Mesendoderm (in vitro differentiated cells): ENCODE measurements at regions not wholly inside any gene's neighbourhood (a gene's known extent, or its start where the extent isn't known, plus 50 kb on each side); places are given as distances from the start of the nearest gene placed in this dataset.

Source experiments
- DNase-seq: peaks from one replicate; pipeline ENCODE4 v3.0.0; 2013
- H2AK5ac ChIP-seq: 2 replicates; pipeline ENCODE4 v1.6.1; 2013; ENCODE audit warnings: low read length, inconsistent platforms
- H2BK120ac ChIP-seq: 2 replicates; pipeline ENCODE4 v1.6.1; 2013; ENCODE audit warnings: low read depth, mild to moderate bottlenecking, low read length, moderate library complexity, mixed read lengths
- H2BK15ac ChIP-seq: replicated peaks from 2 replicates; pipeline ENCODE4 v1.6.1; 2013; ENCODE audit warnings: low read depth, mild to moderate bottlenecking, moderate library complexity
- H2BK5ac ChIP-seq: 2 replicates; pipeline ENCODE4 v1.6.1; 2013; ENCODE audit warnings: low read length, inconsistent platforms
- H3K18ac ChIP-seq: 2 replicates; pipeline ENCODE4 v1.6.1; 2013; ENCODE audit warnings: mild to moderate bottlenecking, low read length, mixed read lengths
- H3K23ac ChIP-seq: one replicate; pipeline ENCODE4 v1.6.1; 2013; ENCODE audit warnings: low read length
- H3K27ac ChIP-seq: 2 replicates; pipeline ENCODE4 v1.5.1; 2013; ENCODE audit warnings: low read depth, mild to moderate bottlenecking, inconsistent platforms, low read length, moderate library complexity
- H3K27me3 ChIP-seq: 2 replicates; pipeline ENCODE4 v1.6.1; 2013; ENCODE audit warnings: low read length, control low read depth, mild to moderate bottlenecking, inconsistent platforms; ENCODE audit not compliant: insufficient read depth, poor library complexity
- H3K36me3 ChIP-seq: 2 replicates; pipeline ENCODE4 v1.6.1; 2013; ENCODE audit warnings: low read length, inconsistent platforms; ENCODE audit not compliant: control insufficient read depth, insufficient read depth
- H3K4ac ChIP-seq: one replicate; pipeline ENCODE4 v1.6.1; 2013; ENCODE audit warnings: low read depth, mild to moderate bottlenecking, low read length, moderate library complexity
- H3K4me1 ChIP-seq: 2 replicates; pipeline ENCODE4 v1.6.1; 2013; ENCODE audit warnings: low read depth, low read length, inconsistent platforms; ENCODE audit not compliant: control insufficient read depth
- H3K4me2 ChIP-seq: 2 replicates; pipeline ENCODE4 v1.6.1; 2013; ENCODE audit warnings: low read length
- H3K4me3 ChIP-seq: 2 replicates; pipeline ENCODE4 v1.5.1; 2013; ENCODE audit warnings: mild to moderate bottlenecking, low read length
- H3K56ac ChIP-seq: one replicate; pipeline ENCODE4 v1.6.1; 2013; ENCODE audit warnings: low read length
- H3K79me1 ChIP-seq: 2 replicates; pipeline ENCODE4 v1.6.1; 2013; ENCODE audit warnings: low read length, inconsistent platforms
- H3K79me2 ChIP-seq: 2 replicates; pipeline ENCODE4 v1.6.1; 2013; ENCODE audit warnings: mild to moderate bottlenecking, low read length; ENCODE audit not compliant: control insufficient read depth, insufficient read depth
- H3K9ac ChIP-seq: 2 replicates; pipeline ENCODE4 v1.6.1; 2013; ENCODE audit warnings: low read length, inconsistent platforms
- H4K5ac ChIP-seq: one replicate; pipeline ENCODE4 v1.6.1; 2013; ENCODE audit warnings: low read length
- H4K8ac ChIP-seq: one replicate; pipeline ENCODE4 v1.6.1; 2013; ENCODE audit warnings: low read depth, mild to moderate bottlenecking, control low read depth, low read length, moderate library complexity
- WGBS: extraction: QIAGEN DNeasy Blood & Tissue Kit; methylation state at CpG from one replicate; pipeline ENCODE4 v1.1.7; 2013; ENCODE audit warnings: low lambda C conversion rate, missing lambda C conversion rate; ENCODE audit not compliant: insufficient coverage; ENCODE audit errors: extremely low coverage; 5-methylcytosine and 5-hydroxymethylcytosine counted together

- H3K36me3 ChIP-seq = no peaks in the 10 kb centered on the region
- no peak overlapping the region for H4K5ac ChIP-seq
- no peak for DNase-seq
- no peak overlapping the region for H3K9ac ChIP-seq
- H3K4ac ChIP-seq = no peak overlapping the region
- H2AK5ac ChIP-seq = no peak overlapping the region
- H3K79me2 ChIP-seq = no peaks in the 10 kb centered on the region
- H3K56ac ChIP-seq = no peak overlapping the region
- H3K23ac ChIP-seq = no peak overlapping the region
- H3K79me1 ChIP-seq = no peaks in the 10 kb centered on the region
- H3K27ac ChIP-seq = no peak overlapping the region
- no peak overlapping the region for H3K4me2 ChIP-seq
- H2BK15ac ChIP-seq = no peak overlapping the region
- no peak overlapping the region for H4K8ac ChIP-seq
- H3K4me3 ChIP-seq = no peak overlapping the region
- H2BK5ac ChIP-seq = no peak overlapping the region
- no peaks in the 10 kb centered on the region for H3K4me1 ChIP-seq
- H3K18ac ChIP-seq = no peak overlapping the region
- H2BK120ac ChIP-seq = no peak overlapping the region
- no peaks in the 10 kb centered on the region for H3K27me3 ChIP-seq
Measured at GRCh38 chrX:139025816-139026215, 314.3 kb upstream of the FGF13 start.

- Histone ChIP-seq H3K79me2 (no peaks in the 10 kb centered on the region), H2BK5ac (no peak overlapping the region), H3K23ac (no peak overlapping the region), H3K27ac (no peak overlapping the region), H3K36me3 (no peaks in the 10 kb centered on the region), H2AK5ac (no peak overlapping the region), H4K5ac (no peak overlapping the region), H3K79me1 (no peaks in the 10 kb centered on the region), H3K18ac (no peak overlapping the region), H3K27me3 (no peaks in the 10 kb centered on the region), H4K8ac (no peak overlapping the region), H3K4ac (no peak overlapping the region), H3K4me2 (no peak overlapping the region), H2BK120ac (no peak overlapping the region), H3K56ac (no peak overlapping the region), H2BK15ac (no peak overlapping the region), H3K9ac (no peak overlapping the region), H3K4me3 (no peak overlapping the region), H3K4me1 (no peaks in the 10 kb centered on the region)
- no CpG with 5 or more reads among the region's 3 CpGs for WGBS
- no peak for DNase-seq
Measured at GRCh38 chrX:139023531-139023930, 312.0 kb upstream of the FGF13 start.

- Histone ChIP-seq H3K23ac (no peak overlapping the region), H3K4me2 (no peak overlapping the region), H3K79me1 (no peaks in the 10 kb centered on the region), H3K27ac (no peak overlapping the region), H3K27me3 (no peaks in the 10 kb centered on the region), H3K9ac (no peak overlapping the region), H2BK15ac (no peak overlapping the region), H3K36me3 (no peaks in the 10 kb centered on the region), H4K5ac (no peak overlapping the region), H3K4me1 (no peaks in the 10 kb centered on the region), H2BK120ac (no peak overlapping the region), H2AK5ac (no peak overlapping the region), H3K4ac (no peak overlapping the region), H4K8ac (no peak overlapping the region), H2BK5ac (no peak overlapping the region), H3K56ac (no peak overlapping the region), H3K18ac (no peak overlapping the region), H3K79me2 (no peaks in the 10 kb centered on the region), H3K4me3 (no peak overlapping the region)
- 100% methylated on average over 1 of the region's 3 CpGs for WGBS
- DNase-seq = no peak
Measured at GRCh38 chrX:139020801-139021200, 309.3 kb upstream of the FGF13 start.

GRCh38 chrX:139018436-139018835, 306.9 kb upstream of the FGF13 start:
- no peaks in the 10 kb centered on the region for H3K27me3 ChIP-seq
- no peak overlapping the region for H3K23ac ChIP-seq
- no peaks in the 10 kb centered on the region for H3K4me1 ChIP-seq
- no peak overlapping the region for H4K8ac ChIP-seq
- no peaks in the 10 kb centered on the region for H3K79me2 ChIP-seq
- H3K4ac ChIP-seq = no peak overlapping the region
- H2BK120ac ChIP-seq = no peak overlapping the region
- no peak for DNase-seq
- H4K5ac ChIP-seq = no peak overlapping the region
- no peak overlapping the region for H3K18ac ChIP-seq
- H3K27ac ChIP-seq = no peak overlapping the region
- no peak overlapping the region for H3K4me3 ChIP-seq
- no peaks in the 10 kb centered on the region for H3K36me3 ChIP-seq
- no peaks in the 10 kb centered on the region for H3K79me1 ChIP-seq
- no peak overlapping the region for H2AK5ac ChIP-seq
- no peak overlapping the region for H2BK15ac ChIP-seq
- H3K56ac ChIP-seq = no peak overlapping the region
- no CpG with 5 or more reads among the region's 2 CpGs for WGBS
- H2BK5ac ChIP-seq = no peak overlapping the region
- H3K4me2 ChIP-seq = no peak overlapping the region
- no peak overlapping the region for H3K9ac ChIP-seq

- Histone ChIP-seq H3K4me1 (no peaks in the 10 kb centered on the region), H3K79me2 (no peaks in the 10 kb centered on the region), H2BK5ac (no peak overlapping the region), H2AK5ac (no peak overlapping the region), H4K8ac (no peak overlapping the region), H3K56ac (no peak overlapping the region), H3K18ac (no peak overlapping the region), H3K36me3 (no peaks in the 10 kb centered on the region), H3K27me3 (no peaks in the 10 kb centered on the region), H3K9ac (no peak overlapping the region), H2BK15ac (no peak overlapping the region), H3K4ac (no peak overlapping the region), H3K4me2 (no peak overlapping the region), H2BK120ac (no peak overlapping the region), H3K27ac (no peak overlapping the region), H4K5ac (no peak overlapping the region), H3K23ac (no peak overlapping the region), H3K79me1 (no peaks in the 10 kb centered on the region), H3K4me3 (no peak overlapping the region)
- WGBS = no CpG with 5 or more reads among the region's 1 CpG
- DNase-seq = no peak
Measured at GRCh38 chrX:139015627-139016026, 304.1 kb upstream of the FGF13 start.

GRCh38 chrX:139008185-139008584, 296.7 kb upstream of the FGF13 start:
- Histone ChIP-seq H3K79me1 (no peaks in the 10 kb centered on the region), H2AK5ac (no peak overlapping the region), H3K18ac (no peak overlapping the region), H3K9ac (no peak overlapping the region), H3K79me2 (no peaks in the 10 kb centered on the region), H2BK15ac (no peak overlapping the region), H3K4me3 (no peak overlapping the region), H3K4ac (no peak overlapping the region), H4K5ac (no peak overlapping the region), H4K8ac (no peak overlapping the region), H3K4me2 (no peak overlapping the region), H2BK5ac (no peak overlapping the region), H3K27me3 (no peaks in the 10 kb centered on the region), H3K36me3 (no peaks in the 10 kb centered on the region), H3K23ac (no peak overlapping the region), H3K27ac (no peak overlapping the region), H3K56ac (no peak overlapping the region), H2BK120ac (no peak overlapping the region), H3K4me1 (no peaks in the 10 kb centered on the region)
- WGBS = no CpG with 5 or more reads among the region's 4 CpGs
- DNase-seq = peak; percentile 43
